D341Med (cell line): ENCODE measurements at regions not wholly inside any gene's neighbourhood (a gene's known extent, or its start where the extent isn't known, plus 50 kb on each side); places are given as distances from the start of the nearest gene placed in this dataset.

Experiments
- DNase-seq: peaks from one replicate; pipeline ENCODE4 v3.0.0; 2012; ENCODE audit warnings: low spot score

DNA sequence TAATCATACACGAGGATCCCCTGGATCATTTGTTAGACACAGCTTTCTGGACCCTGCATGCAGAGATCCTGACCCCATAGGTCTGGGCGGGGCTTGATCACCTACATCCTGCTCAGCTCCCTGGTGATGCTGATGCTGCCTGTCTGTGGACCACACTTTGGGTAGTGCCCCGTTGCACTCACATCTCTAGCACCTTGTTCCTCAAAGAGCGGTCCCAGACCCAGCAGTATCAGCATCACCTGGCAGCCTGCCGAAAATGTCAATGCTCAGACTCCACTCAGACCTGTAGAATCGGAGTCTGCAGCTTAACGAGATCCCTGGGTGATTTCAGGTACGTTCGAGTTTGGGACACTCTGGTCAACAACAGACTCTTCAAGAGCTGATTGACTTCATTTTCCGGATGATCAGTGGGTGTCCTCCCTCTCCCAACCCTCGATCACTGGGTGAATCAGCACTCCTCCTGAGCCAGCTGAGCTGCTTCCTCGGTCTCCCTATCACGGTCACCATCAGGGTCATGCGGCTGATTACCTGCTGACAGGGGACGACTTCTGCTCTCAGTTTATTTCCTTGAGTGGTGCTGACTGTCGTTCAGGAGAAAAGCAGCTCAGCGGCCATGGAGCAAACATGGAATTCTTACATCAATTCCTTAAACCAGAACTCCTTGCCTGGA, 150.6 kb upstream of the RAB12 start:
- no peak for DNase-seq

DNA sequence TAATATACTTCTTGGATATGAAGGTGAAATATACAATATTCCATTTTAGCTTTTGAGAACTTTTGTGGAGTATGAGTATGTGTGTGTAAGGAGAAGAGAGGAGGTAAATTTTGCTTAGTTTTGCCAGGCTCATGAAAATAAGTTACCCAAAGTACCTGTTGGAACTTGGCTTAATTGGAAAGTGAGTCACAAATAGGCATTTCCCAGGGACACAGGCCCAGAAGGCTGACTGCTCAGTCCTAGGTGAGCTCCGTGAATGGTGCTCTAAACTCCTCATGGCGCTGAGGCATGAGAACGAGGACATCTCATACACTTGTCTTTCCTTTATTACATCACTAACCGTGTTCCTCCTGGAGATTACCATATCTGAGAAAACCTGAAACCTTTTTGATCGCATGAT, 148.5 kb upstream of the RAB12 start:
- no peak for DNase-seq

DNA sequence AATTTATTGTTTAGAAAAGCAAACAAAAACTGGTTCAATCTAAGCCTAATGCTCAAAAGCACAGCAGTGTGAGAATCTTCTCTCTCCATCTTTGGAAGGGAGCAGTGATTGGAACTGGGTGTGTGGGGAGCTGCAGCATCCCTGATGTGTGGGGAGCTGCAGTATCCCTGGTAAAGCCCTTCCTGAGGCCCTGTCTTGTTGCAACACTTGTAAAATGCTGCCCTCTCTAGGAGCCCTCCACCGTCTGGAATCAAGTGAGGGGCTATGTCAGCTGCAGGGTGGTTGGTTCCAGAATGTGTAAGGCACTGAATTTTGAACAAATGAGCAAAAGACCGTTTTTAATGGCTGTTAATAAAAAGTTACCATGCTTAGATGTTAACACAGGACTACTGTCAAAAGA, 147.7 kb upstream of the RAB12 start:
- no peak for DNase-seq

DNA sequence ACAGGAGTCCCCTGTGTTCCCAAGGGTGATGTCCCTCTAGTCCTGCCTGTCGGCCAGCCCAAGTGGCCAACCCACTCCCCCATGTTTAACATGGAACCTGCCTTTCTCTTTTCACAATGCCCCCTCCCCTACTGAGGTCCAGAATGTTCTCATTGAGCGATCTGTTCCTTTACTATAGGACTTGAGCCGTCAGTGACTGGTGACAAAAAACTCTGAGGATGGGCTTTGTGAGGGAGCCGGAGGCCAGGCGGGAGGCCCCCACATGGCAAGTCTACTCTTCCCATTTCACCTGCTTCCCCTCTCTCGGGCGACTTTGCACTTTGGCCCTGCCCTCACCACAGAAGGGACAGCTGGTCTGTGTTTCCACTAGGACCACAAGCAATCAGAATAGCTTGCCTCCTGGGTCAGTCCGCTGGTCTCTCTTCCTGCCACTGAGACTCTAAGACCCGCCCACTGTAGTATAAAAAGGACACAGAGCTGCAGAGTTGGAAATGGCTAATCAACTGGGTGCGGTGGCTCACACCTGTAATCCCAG, 146.5 kb upstream of the RAB12 start:
- DNase-seq = no peak

DNA sequence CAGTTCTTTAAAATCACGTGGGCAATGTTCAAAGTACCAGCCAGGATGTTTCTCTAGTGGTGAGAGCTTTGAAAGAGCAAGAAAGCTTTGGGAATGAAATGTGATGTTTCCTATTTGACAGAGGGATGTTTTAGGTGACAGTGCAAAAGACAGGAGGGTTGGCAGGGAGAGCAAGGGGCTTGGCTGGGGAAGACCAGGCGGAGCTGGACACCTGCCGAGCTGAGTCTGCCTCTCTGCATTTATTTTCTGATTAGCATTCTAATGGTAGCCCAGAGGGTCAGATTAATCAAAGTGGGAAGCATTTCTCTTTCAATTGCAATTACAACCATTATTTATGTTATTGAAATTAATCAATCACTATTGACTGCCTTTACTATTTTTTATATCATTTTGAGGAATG, 145.4 kb upstream of the RAB12 start:
- DNase-seq = no peak

DNA sequence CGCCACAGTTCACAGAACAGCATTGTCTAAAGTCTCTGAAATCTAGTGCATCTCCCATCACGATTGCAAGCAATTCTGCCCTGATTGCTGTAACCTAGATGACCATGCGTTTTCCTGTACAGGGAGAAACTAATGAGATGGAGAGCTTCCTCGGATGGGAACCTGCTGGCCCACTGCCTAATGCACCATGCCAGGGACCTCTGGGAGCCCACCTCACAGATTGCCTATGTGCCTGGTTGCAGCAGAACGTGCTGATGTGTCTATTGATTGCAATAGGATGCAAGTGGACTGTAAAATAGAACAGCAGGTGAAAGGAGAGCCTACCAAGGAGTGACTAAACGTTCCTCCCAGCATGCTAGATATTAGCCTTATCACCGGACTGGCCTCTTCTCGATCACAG, 141.0 kb upstream of the RAB12 start:
- no peak for DNase-seq

DNA sequence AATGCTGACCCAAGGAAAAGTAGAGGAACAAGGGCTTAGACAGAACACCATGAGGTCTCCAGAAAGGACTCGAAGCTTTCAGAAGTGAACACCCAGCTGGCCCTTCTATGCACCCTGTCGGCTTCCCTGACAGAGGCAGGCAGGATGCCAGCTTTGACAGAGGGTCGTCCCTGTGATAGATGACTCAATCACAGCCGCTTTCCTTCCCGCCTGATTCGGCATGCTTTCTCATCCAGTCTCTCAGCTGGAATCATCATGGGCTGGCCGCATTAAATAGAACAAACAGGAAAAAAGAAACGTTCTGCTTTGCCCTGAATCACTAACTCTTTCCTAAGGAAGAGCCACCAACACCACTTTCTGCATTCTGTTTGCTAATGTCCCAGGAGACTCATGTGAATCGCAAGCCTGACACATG, 140.3 kb upstream of the RAB12 start:
- no peak for DNase-seq

DNA sequence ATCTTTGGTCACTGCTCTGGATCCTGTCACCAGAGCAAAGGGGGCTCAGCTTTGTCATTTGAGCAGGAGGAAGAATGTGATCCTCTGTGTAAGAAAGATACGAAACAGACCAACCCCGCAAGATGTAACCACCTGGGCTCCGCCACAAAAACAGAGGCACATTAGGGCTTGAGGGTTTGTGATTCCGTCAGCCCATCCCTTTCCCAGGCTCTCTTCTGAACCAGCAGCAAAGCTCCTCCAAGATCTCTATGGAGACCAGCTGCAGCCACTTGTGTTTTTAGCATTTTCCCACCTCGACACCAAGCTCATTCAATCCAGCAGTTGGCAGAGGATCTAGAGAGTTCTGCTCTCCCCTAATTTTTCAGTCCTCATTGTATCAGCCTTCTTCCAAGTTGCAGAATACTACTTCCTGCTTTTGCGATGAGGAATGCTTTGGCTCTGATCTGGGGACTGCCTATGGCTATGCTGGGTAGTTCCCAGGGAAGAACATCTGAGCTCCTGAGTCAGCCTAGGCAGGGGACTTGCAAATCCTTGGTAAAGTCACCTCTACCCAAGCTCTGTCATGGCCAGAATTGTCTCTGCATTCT, 139.6 kb upstream of the RAB12 start:
- no peak for DNase-seq

DNA sequence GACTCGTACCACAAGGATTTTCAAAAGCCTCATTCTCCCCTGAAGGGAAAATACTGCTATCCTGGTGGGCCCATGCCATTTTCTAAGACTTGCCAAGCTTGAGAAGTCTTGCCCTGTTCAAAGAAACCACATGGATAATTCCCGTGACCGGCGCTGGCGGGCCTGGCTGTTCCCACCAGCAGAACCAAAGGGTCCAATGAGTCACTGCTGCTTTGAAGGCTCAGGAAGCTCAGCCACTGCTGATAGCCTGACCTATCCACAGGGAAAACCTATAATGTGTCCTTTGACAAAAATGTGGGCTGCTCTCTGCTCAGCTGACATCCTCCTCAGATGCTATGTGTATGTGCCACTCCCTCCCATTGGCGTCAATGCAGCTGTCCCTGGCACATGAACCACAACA, 137.9 kb upstream of the RAB12 start:
- no peak for DNase-seq

DNA sequence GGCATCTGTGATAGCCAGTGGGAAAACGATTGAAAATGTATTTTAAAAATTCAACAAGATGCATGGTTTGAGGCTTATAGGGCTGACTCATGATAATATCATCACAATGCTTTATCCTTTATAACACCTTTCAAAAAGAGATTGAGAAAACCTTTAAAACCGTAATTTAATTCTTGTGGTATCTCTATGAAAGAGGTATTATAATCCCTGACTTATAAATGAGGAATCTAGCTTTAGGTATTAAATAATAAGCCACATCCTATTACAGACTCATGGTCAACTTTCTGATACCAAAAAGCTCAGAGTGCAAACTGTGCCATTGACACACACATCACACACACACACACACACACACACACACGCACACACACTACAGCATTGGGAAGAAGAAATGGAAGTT, 134.6 kb upstream of the RAB12 start:
- DNase-seq = no peak

DNA sequence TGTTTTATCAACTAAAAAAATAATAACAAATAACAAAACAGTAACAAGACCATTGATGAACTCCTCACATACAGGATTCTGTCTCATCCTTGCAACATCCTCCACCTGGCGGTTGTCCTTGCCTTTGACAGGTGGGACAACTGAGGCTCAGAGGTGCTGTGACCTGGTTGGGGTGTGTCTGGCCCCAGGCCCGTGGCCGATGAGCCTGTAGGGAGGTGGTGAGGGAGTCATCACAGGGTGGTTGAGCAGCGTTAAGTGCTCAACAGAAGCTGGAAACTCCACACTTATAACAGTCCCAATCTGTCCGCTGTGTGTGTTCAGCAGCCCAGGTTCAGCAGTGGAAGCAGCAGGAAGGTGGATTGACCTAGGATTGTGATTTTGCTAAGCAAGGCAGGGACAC, 131.6 kb upstream of the RAB12 start:
- no peak for DNase-seq

DNA sequence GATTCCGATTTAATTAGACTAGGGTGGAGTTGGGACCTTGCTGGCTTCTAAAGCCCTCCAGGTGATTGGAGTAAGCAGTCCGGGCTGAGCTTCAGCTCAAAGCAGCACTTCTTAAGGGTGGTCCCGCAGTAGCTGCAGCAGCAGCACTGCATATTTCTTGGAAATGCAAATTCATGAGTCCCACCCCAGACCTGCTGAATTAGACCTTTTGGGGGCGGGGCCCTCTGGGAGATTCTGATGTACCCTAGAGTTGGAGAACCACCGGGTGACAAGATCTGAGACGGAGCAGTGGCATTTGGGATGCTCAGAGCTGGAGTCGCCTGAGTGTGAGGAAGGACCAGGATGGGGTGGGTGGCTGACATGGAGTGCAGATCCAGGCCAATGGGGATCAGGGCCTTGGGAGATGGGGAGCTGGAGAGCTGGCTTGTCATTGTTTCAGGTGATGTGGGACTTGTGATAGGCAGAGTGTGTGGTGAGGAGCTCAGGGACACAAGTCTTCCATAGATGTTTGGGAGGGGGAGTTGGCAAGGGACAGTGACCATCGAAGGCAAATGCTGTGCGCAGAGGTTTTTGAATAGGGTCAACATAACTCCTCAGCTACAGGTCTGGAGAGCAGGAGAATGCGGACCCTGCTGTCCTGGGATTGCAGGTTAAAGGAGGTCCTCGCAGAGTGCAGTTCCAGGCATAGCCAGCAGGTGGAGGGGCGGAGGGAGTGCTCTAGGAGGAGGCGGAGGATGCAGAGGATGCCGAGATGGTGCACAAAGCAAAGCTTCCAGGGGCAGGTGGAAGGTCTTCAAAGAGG, 130.9 kb upstream of the RAB12 start:
- peak; percentile 87 for DNase-seq

DNA sequence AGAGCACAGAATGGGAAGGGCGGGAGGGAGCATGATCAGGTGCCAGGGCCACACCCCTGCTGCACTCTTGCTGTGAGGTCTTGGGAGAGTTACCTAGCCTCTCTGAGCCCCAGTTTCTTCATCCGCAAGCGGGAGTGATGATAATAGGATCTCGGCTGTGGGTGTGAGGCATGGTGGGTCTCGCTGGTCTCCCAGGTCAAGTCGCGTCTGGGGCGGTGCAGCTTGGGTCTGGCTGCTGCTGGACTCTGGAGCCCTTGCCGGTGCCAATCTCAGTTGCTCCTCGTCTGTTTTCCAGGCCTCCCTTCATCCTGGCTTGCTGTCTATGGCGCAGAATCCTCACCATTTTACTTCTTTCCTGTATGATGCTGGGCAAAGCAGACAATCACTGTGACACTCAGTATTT, 130.3 kb upstream of the RAB12 start:
- DNase-seq = no peak

DNA sequence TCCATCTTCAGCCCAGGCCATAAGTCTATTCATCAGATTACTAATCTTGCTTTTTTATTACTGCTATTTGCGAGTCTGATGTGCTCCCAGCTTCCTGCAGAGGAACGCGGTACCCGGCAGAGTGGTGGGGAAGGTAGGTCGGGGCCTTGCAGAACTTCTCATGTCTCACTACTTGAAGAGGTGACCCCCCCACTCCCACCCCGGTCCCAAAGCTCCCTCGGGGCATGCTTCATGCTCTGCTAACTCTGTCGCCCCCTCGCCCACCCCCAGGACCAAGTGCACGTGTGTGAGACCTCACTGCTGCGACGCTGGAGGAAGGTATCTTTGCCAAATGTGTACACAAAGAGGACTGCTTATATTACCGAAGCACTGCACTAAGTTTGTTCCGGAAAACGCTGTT, 129.4 kb upstream of the RAB12 start:
- DNase-seq = no peak

DNA sequence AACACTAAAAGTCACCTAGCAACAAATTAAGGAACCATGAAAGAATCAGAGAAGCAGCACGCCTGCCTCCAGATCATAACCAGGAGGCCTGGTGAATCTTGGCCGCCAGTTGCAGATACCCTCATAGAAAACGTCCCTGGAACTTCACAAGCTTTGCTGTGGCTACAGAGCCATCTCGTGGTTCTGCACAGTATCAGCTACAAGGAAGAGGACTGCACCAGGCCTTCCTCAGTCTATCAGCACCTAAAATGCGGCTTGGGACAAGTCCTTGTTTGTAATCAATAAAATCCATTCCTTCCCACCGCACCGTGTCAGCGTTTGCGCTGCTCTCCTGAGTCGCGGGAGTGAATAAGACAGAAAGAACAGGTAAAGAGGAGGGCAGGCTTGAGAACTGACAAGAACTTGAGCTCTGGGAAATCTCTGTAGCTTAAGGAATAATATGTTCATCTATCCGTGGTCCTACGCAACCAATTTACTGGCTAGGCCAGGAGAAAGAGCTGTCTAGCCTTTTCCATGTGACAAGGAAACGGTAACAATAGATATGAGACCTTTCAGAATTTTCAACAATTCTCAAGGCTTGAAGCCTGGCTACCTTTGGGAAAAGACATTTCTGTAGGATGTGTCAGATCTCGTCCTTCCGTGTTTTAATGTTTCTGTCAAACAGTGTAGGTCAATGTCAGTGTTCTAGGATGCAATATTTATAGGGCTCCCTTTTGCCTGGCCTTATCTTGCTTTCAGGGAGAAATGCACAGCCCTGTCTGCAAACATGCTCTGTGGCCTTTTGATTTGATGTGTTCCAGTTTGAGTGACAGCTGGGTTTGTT, 128.5 kb upstream of the RAB12 start:
- DNase-seq = peak; percentile 57

DNA sequence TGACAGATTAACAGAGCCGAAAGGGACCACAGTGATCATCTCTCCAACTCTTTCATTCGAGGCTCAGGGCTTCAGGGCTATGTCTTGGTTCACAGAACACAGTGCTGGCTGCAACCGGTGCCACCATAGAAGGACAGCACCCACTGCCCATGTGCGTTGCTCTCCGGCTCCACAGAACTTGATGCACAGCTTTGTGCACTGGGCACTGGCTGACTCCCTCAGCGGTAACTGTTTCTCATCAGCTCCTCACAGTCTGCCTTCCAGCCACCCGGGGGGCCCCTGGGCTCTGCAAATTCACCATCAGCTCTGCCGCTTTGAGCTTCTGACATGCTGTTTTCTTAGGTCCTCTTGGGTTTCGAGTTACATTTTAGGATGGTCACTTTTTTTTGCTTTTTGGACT, 124.3 kb upstream of the RAB12 start:
- peak; percentile 17 for DNase-seq

DNA sequence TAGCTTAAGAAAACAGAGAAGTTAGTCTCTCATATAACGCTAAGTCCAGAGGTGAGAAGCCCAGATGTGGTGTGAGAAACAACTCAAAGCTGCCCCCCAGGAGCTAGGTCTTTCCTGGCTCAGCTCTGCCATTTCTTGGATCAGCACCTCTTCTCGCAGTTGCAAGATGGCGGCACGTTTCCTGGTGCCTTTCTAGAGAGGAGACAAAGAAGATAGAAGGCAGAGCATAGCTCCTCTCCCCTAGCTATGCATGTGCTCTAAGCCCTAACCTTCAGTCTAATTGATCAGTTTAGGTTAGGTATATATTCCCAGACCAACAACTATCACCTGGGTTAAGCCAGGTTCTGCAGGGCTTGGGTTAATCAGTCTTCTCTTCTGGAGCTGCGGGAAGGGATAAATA, 119.5 kb upstream of the RAB12 start:
- DNase-seq = no peak

DNA sequence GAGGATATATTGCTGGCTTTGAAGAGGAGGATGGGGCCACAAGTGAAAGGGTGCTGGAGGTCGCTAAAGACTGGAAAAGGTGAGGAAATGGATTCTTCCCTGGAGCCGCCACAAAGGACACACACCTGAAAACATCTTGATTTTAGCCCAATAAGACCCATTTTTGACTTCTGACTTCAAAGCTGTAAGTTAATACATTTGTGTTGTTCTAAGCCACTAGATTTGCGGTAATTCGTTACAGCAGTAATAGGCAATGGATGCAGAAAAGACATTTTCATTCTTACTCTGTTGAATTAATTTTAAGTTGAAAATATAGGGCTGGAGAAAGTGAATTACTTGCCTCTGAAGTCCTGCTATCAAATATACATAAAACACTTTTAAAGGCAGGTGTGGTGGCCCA, 117.7 kb upstream of the RAB12 start:
- no peak for DNase-seq

DNA sequence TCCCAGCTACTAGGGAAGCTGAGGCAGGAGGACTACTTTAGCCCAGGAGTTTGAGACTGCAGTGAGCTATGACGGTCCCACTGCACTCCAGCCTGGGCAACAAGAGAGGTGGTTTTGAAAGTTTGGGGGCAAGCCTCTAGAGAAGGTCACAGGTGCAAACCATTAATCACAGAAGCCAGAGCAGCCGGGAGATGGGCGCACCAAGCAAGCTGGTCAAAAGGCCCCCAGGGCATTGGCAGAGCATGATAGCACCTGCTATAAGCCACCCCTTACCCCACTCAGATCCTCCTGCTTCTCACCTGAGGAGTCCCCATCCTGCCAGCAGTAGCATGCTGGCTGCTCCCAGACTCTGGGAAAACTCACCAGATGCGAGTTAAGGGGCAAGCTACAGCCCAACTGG, 116.1 kb upstream of the RAB12 start:
- DNase-seq = peak; percentile 19

DNA sequence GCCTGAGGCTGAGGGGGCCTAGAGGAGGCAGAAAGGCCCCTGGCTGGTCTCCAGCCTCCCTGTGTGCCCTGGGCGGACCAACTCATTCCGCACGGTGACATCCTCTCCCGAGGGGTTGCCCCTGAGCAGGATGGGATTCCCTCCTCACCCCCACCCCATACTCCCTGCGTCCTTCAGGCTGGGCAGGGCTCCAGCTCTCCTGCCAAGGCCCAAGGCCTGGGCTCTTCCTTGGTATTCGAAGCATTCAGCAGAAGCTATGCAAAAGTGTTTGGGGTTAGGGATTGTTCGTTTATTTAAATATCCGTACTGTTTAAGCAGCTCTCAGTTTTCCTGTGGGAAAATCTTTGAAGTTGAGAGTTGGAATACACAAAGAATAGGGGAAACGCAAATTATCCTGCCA, 113.1 kb upstream of the RAB12 start:
- peak; percentile 33 for DNase-seq

DNA sequence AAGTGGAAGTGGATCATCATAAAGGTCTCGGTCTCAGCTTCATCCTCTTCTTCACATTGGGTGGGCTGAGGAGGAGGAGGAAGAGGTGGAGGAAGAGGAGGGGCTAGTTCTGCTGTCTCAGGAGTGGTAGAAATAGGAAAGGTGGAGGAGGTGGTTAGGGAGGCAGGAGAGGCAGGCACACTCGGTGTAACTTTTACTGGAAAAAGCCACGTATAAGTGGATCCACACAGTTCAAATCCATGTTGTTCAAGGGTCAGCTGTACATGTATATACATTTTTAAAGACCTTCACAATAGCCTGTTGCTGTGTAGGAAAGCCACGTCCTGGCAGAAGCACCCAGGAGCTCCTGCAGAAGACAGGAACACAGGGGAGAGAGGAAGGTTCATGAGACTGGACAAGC, 110.3 kb upstream of the RAB12 start:
- no peak for DNase-seq
